ENCODE measurements at regions not wholly inside any gene's neighbourhood (a gene's known extent, or its start where the extent isn't known, plus 50 kb on each side); places are given as distances from the start of the nearest gene placed in this dataset.
"Not testable (repeated sequence)": the region's sequence is repeated elsewhere in the genome, so short reads cannot be mapped to it uniquely, and the experiment has no call there.

DNA sequence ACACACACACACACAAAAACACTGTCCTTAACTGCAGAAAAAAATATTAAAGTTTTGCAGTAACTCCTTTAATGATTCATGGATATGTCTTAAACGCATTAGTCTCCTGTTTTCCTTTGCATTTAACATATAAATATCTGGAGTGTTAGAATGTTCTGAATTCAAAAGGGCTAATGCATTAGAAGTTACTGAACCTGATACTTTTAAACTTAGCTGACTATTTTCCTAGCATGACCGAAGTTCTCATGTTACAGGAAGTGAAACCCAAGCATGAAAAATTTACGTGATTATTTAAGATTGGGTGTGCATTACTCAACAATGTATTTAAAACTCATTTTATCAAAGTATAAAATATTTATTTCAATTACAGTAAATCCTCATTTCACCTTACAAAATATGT is 791.2 kb downstream of the FLRT2 start:
- Mint-ChIP-seq H3K27ac (no peak overlapping the region), H3K9me3 (no peaks in the 10 kb centered on the region), H3K4me3 (no peak overlapping the region), H3K4me1 (no peaks in the 10 kb centered on the region), H3K27me3 (ENCODE audit: low read depth, poor library complexity) (no peaks in the 10 kb centered on the region), H3K36me3 (ENCODE audit: low read depth) (no peaks in the 10 kb centered on the region)
- no peak for TF ChIP-seq CTCF (IDR thresholded peaks at IDR 0.05)
- no peak for DNase-seq

DNA sequence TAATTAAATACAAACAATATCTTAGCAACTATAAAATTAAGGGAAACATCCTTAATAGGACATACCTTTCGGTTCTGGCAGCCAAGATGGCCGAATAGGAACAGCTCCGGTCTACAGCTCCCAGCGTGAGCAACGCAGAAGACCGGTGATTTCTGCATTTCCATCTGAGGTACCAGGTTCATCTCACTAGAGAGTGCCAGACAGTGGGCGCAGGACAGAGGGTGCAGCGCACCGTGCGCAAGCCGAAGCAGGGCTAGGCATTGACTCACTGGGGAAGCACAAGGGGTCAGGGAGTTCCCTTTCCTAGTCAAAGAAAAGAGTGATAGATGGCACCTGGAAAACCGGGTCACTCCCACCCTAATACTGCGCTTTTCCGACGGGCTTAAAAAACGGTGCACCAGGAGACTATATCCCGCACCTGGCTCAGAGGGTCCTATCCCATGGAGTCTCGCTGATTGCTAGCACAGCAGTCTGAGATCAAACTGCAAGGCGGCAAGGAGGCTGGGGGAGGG is 782.3 kb downstream of the FLRT2 start:
- H3K4me3 Mint-ChIP-seq; H3K4me1 Mint-ChIP-seq; H3K27me3 Mint-ChIP-seq (ENCODE audit: low read depth, poor library complexity); H3K27ac Mint-ChIP-seq; H3K36me3 Mint-ChIP-seq (ENCODE audit: low read depth); DNase-seq: not testable (repeated sequence)
- H3K9me3 Mint-ChIP-seq: peaks cover 19% of the 10 kb centered on the region

GRCh38 chr14:86311151-86311550 is 781.2 kb downstream of the FLRT2 start:
- no peak for DNase-seq
- peaks cover 5% of the 10 kb centered on the region for H3K36me3 Mint-ChIP-seq (ENCODE audit: low read depth)
- H3K9me3 Mint-ChIP-seq: peaks cover 19% of the 10 kb centered on the region
- no peaks in the 10 kb centered on the region for H3K4me1 Mint-ChIP-seq
- H3K4me3 Mint-ChIP-seq: no peak overlapping the region
- TF ChIP-seq CTCF (IDR thresholded peaks at IDR 0.05): no peak
- no peak overlapping the region for H3K27ac Mint-ChIP-seq
- peaks cover 4% of the 10 kb centered on the region for H3K27me3 Mint-ChIP-seq (ENCODE audit: low read depth, poor library complexity)

DNA sequence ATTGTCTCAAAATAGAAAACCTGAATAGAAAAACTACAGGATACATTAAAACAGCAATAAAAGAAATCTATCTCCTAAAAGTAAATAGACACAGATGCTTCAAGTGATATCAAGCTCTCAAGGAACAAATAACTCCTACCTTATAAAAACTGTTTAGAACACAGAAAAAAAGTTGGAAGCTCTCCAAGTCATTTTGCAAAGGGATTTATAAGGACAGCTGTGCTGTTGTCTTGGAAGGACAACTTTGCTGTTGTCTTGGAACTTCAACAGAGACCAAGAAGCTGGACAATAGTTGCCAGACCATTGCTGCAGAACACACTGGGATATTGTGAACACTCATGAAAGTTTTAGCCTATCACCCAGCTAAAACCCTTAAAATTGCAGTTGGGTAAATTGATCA is 780.7 kb downstream of the FLRT2 start:
- H3K4me1 Mint-ChIP-seq: no peaks in the 10 kb centered on the region
- H3K27me3 Mint-ChIP-seq (ENCODE audit: low read depth, poor library complexity): peaks cover 4% of the 10 kb centered on the region
- DNase-seq: no peak
- peaks cover 19% of the 10 kb centered on the region for H3K9me3 Mint-ChIP-seq
- H3K27ac Mint-ChIP-seq: no peak overlapping the region
- TF ChIP-seq CTCF (IDR thresholded peaks at IDR 0.05): no peak
- H3K4me3 Mint-ChIP-seq: no peak overlapping the region
- peaks cover 5% of the 10 kb centered on the region for H3K36me3 Mint-ChIP-seq (ENCODE audit: low read depth)

DNA sequence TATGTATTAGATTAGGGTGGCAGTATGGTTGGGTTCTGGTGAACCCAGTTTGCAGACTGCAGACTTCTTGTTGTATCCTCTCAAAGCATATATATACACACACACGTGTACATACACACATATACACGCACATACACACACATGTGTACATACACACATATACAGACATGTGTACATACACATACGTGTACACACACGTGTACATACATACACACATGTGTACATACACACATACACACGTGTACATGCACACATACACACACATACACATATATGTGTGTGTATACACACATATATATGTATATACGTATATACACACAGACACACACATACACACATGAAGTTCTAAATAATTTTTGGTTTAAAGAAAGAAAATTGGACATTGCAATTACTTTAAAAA is 780.2 kb downstream of the FLRT2 start:
- no peak for TF ChIP-seq CTCF (IDR thresholded peaks at IDR 0.05)
- peaks cover 19% of the 10 kb centered on the region for H3K9me3 Mint-ChIP-seq
- H3K27ac Mint-ChIP-seq: no peak overlapping the region
- no peak overlapping the region for H3K4me3 Mint-ChIP-seq
- H3K4me1 Mint-ChIP-seq: peaks cover under 1% of the 10 kb centered on the region
- DNase-seq: no peak
- H3K36me3 Mint-ChIP-seq (ENCODE audit: low read depth): peaks cover 5% of the 10 kb centered on the region
- H3K27me3 Mint-ChIP-seq (ENCODE audit: low read depth, poor library complexity): peaks cover 4% of the 10 kb centered on the region

GRCh38 chr14:86305058-86305457 is 775.1 kb downstream of the FLRT2 start:
- H3K4me1 Mint-ChIP-seq: peaks cover 4% of the 10 kb centered on the region
- TF ChIP-seq CTCF (IDR thresholded peaks at IDR 0.05): no peak
- H3K27ac Mint-ChIP-seq: peak overlapping the region; percentile 26
- H3K4me3 Mint-ChIP-seq: no peak overlapping the region
- no peaks in the 10 kb centered on the region for H3K9me3 Mint-ChIP-seq
- no peaks in the 10 kb centered on the region for H3K36me3 Mint-ChIP-seq (ENCODE audit: low read depth)
- peaks cover 4% of the 10 kb centered on the region for H3K27me3 Mint-ChIP-seq (ENCODE audit: low read depth, poor library complexity)
- no peak for DNase-seq

Data from nephron progenitor cell (in vitro differentiated cells).